ENCODE measurements at regions not wholly inside any gene's neighbourhood (a gene's known extent, or its start where the extent isn't known, plus 50 kb on each side); places are given as distances from the start of the nearest gene placed in this dataset.
A peak's percentile ranks its signal among the peaks of the same experiment; 100 is the strongest.
"Not testable (repeated sequence)": the region's sequence is repeated elsewhere in the genome, so short reads cannot be mapped to it uniquely, and the experiment has no call there.

GRCh38 chr11:21625982-21626381 is 566.9 kb upstream of the ANO5 start:
- DNase-seq (ENCODE audit: low spot score): no peak

- DNase-seq (ENCODE audit: low spot score): no peak
These were observed 564.2 kb upstream of the ANO5 start for GRCh38 chr11:21628641-21629040.

- DNase-seq (ENCODE audit: low spot score): no peak
These were observed 561.9 kb upstream of the ANO5 start for GRCh38 chr11:21630934-21631478.

- DNase-seq (ENCODE audit: low spot score): peak; percentile 25
These were observed 560.9 kb upstream of the ANO5 start for GRCh38 chr11:21631991-21632390.

GRCh38 chr11:21634491-21634890 is 558.4 kb upstream of the ANO5 start:
- DNase-seq (ENCODE audit: low spot score): no peak

- no peak for DNase-seq (ENCODE audit: low spot score)
These were observed 557.9 kb upstream of the ANO5 start for GRCh38 chr11:21634956-21635355.

GRCh38 chr11:21635394-21636145 is 557.3 kb upstream of the ANO5 start:
- DNase-seq (ENCODE audit: low spot score): no peak

- DNase-seq (ENCODE audit: low spot score): no peak
These were observed 556.3 kb upstream of the ANO5 start for GRCh38 chr11:21636561-21636960.

GRCh38 chr11:21640491-21640890 is 552.4 kb upstream of the ANO5 start:
- no peak for DNase-seq (ENCODE audit: low spot score)

GRCh38 chr11:21641869-21642268 is 551.0 kb upstream of the ANO5 start:
- DNase-seq (ENCODE audit: low spot score): no peak

GRCh38 chr11:21646351-21646750 is 546.5 kb upstream of the ANO5 start:
- no peak for DNase-seq (ENCODE audit: low spot score)

GRCh38 chr11:21650961-21651360 is 541.9 kb upstream of the ANO5 start:
- no peak for DNase-seq (ENCODE audit: low spot score)

- DNase-seq (ENCODE audit: low spot score): no peak
These were observed 538.9 kb upstream of the ANO5 start for GRCh38 chr11:21653951-21654421.

GRCh38 chr11:21656065-21656464 is 536.8 kb upstream of the ANO5 start:
- no peak for DNase-seq (ENCODE audit: low spot score)

- DNase-seq (ENCODE audit: low spot score): no peak
These were observed 534.2 kb upstream of the ANO5 start for GRCh38 chr11:21658654-21659193.

- DNase-seq (ENCODE audit: low spot score): not testable (repeated sequence)
These were observed 533.5 kb upstream of the ANO5 start for GRCh38 chr11:21659377-21659776.

- no peak for DNase-seq (ENCODE audit: low spot score)
These were observed 532.9 kb upstream of the ANO5 start for GRCh38 chr11:21659961-21660360.

- DNase-seq (ENCODE audit: low spot score): no peak
These were observed 517.8 kb upstream of the ANO5 start for GRCh38 chr11:21675049-21675616.

GRCh38 chr11:21687643-21688042 is 505.2 kb upstream of the ANO5 start:
- DNase-seq (ENCODE audit: low spot score): no peak

GRCh38 chr11:21704539-21704938 is 488.3 kb upstream of the ANO5 start:
- DNase-seq (ENCODE audit: low spot score): no peak

- DNase-seq (ENCODE audit: low spot score): no peak
These were observed 485.7 kb upstream of the ANO5 start for GRCh38 chr11:21707116-21707739.

- DNase-seq (ENCODE audit: low spot score): no peak
These were observed 482.1 kb upstream of the ANO5 start for GRCh38 chr11:21710809-21711208.

- no peak for DNase-seq (ENCODE audit: low spot score)
These were observed 481.5 kb upstream of the ANO5 start for GRCh38 chr11:21711341-21711740.

All from D341Med (cell line).